ENCODE measurements at regions not wholly inside any gene's neighbourhood (a gene's known extent, or its start where the extent isn't known, plus 50 kb on each side); places are given as distances from the start of the nearest gene placed in this dataset.

GRCh38 chr10:83921984-83922860 lies 217.1 kb upstream of the GHITM start:
- CTCF ChIA-PET, result no interaction called here
- Histone ChIP-seq H3K36me3 (ENCODE audit: control insufficient read depth in 2 of 2, extremely low read depth in 1 of 2, insufficient read depth in 2 of 2, low read length in 2 of 2) (no peaks in the 10 kb centered on the region), H3K4me1 (ENCODE audit: control insufficient read depth, extremely low read depth, insufficient read depth, low read length) (no peaks in the 10 kb centered on the region), H3K4me2 (ENCODE audit: insufficient read depth, low read length) (no peak overlapping the region), H3K27ac (ENCODE audit: insufficient read depth, low read depth, low read length) (no peak overlapping the region), H3K9ac (replicated peaks; ENCODE audit: extremely low read depth, insufficient read depth, low read length) (no peak overlapping the region), H3K79me2 (ENCODE audit: control insufficient read depth, insufficient read depth, low read length) (no peaks in the 10 kb centered on the region), H3K4me3 (replicated peaks in 1 of 3; ENCODE audit: insufficient read depth in 1 of 3, low read depth in 1 of 3, low read length in 3 of 3) (no peak overlapping the region), H2AFZ (ENCODE audit: low read depth, low read length) (no peak overlapping the region), H4K20me1 (replicated peaks; ENCODE audit: control insufficient read depth, extremely low read depth, insufficient read depth, low read length) (no peaks in the 10 kb centered on the region), H3K9me1 (replicated peaks; ENCODE audit: control insufficient read depth, extremely low read depth, insufficient read depth, low read length) (no peaks in the 10 kb centered on the region), H3K9me3 (replicated peaks; ENCODE audit: control insufficient read depth, insufficient read depth, low read length) (no peaks in the 10 kb centered on the region), H3K27me3 (ENCODE audit: control insufficient read depth in 2 of 2, insufficient read depth in 2 of 2, low read length in 2 of 2) (no peaks in the 10 kb centered on the region)
- POLR2A ChIA-PET, result no interaction called here
- TF ChIP-seq FOS (IDR thresholded peaks at IDR 0.05; ENCODE audit: borderline replicate concordance, insufficient read depth, low read length) (no peak), EZH2 (IDR thresholded peaks at IDR 0.05; ENCODE audit: borderline replicate concordance, low read depth, low read length, severe bottlenecking) (no peak), JUN (IDR thresholded peaks at IDR 0.05; ENCODE audit: borderline replicate concordance, insufficient read depth, insufficient read length, low read depth) (no peak), POLR2AphosphoS5 (IDR thresholded peaks at IDR 0.05; ENCODE audit: insufficient read depth, low read depth, low read length) (no peak), POLR2A (IDR thresholded peaks at IDR 0.05; ENCODE audit: low read depth, low read length) (no peak), MYC (IDR thresholded peaks at IDR 0.05; ENCODE audit: low read depth, low read length) (no peak), GATA2 (IDR thresholded peaks at IDR 0.05; ENCODE audit: insufficient read depth, insufficient read length, low read depth, low read length) (no peak)
- TF ChIP-seq, protein P1, sequence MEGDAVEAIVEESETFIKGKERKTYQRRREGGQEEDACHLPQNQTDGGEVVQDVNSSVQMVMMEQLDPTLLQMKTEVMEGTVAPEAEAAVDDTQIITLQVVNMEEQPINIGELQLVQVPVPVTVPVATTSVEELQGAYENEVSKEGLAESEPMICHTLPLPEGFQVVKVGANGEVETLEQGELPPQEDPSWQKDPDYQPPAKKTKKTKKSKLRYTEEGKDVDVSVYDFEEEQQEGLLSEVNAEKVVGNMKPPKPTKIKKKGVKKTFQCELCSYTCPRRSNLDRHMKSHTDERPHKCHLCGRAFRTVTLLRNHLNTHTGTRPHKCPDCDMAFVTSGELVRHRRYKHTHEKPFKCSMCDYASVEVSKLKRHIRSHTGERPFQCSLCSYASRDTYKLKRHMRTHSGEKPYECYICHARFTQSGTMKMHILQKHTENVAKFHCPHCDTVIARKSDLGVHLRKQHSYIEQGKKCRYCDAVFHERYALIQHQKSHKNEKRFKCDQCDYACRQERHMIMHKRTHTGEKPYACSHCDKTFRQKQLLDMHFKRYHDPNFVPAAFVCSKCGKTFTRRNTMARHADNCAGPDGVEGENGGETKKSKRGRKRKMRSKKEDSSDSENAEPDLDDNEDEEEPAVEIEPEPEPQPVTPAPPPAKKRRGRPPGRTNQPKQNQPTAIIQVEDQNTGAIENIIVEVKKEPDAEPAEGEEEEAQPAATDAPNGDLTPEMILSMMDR (IDR thresholded peaks at IDR 0.05; ENCODE audit: extremely low read depth in 1 of 2, insufficient read depth in 1 of 2, low read depth in 1 of 2, low read length in 2 of 2), result no peak
- no peak for DNase-seq (ENCODE audit: low read depth, low spot score)
- intact Hi-C loops (cut with micrococcal nuclease) (no loop called here), dilution Hi-C loops (cut with MboI; ENCODE audit: extremely low pct_ligation_motif_present, low sequenced_read_pairs) (no loop called here)
- no TSS peak for BruUV-seq (replicated peaks)
- FAIRE-seq, result no peak

Measured in endothelial cell of umbilical vein (primary cell).